ENCODE measurements at regions not wholly inside any gene's neighbourhood (a gene's known extent, or its start where the extent isn't known, plus 50 kb on each side); places are given as distances from the start of the nearest gene placed in this dataset.

GRCh38 chr3:83150896-83151295 lies 1389.5 kb upstream of the GBE1 start:
- WGBS, 2 donors = 72 to 85% methylated on average over 2 of the region's 2 CpGs
- Histone ChIP-seq H3K4me3 (no peak overlapping the region), H3K27me3 (no peaks in the 10 kb centered on the region), H3K27ac (no peak overlapping the region), H3K4me1 (no peaks in the 10 kb centered on the region), H3K9me3 (no peaks in the 10 kb centered on the region), H3K36me3 (no peaks in the 10 kb centered on the region)
- TF ChIP-seq POLR2A (IDR thresholded peaks at IDR 0.05) (no peak), POLR2AphosphoS5 (IDR thresholded peaks at IDR 0.05) (no peak), EP300 (IDR thresholded peaks at IDR 0.05) (no peak)
- TF ChIP-seq, protein P1, sequence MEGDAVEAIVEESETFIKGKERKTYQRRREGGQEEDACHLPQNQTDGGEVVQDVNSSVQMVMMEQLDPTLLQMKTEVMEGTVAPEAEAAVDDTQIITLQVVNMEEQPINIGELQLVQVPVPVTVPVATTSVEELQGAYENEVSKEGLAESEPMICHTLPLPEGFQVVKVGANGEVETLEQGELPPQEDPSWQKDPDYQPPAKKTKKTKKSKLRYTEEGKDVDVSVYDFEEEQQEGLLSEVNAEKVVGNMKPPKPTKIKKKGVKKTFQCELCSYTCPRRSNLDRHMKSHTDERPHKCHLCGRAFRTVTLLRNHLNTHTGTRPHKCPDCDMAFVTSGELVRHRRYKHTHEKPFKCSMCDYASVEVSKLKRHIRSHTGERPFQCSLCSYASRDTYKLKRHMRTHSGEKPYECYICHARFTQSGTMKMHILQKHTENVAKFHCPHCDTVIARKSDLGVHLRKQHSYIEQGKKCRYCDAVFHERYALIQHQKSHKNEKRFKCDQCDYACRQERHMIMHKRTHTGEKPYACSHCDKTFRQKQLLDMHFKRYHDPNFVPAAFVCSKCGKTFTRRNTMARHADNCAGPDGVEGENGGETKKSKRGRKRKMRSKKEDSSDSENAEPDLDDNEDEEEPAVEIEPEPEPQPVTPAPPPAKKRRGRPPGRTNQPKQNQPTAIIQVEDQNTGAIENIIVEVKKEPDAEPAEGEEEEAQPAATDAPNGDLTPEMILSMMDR (IDR thresholded peaks at IDR 0.05) = no peak
- ATAC-seq (ENCODE audit: low FRiP score in 2 of 2) (no peak), DNase-seq (no peak)

DNA sequence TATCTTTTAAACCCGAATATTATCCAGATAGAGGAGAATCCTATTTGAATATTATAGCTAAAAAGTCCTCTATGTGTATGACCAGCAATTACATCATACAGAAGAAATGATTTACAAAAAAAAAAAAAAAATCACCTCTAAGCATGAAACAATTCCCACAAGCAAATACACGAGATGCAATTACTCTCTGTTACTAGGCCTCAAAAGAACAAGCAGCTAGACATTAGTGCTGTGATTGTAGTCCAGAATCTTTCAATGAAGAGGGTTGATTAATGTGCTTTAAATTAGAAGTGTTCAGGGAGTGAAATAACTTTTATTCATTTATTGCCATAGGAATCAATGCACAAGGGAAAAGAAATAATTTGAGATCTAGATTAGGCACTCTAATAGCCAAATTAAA lies 1379.5 kb upstream of the GBE1 start:
- Histone ChIP-seq H3K27ac (no peak overlapping the region), H3K9me3 (no peaks in the 10 kb centered on the region), H3K36me3 (no peaks in the 10 kb centered on the region), H3K27me3 (no peaks in the 10 kb centered on the region), H3K4me3 (no peak overlapping the region), H3K4me1 (no peaks in the 10 kb centered on the region)
- no peak for DNase-seq
- WGBS, 2 donors = 65 to 76% methylated on average over 2 of the region's 2 CpGs
- ATAC-seq (ENCODE audit: low FRiP score in 2 of 2) = no peak
- no peak for TF ChIP-seq EP300 (IDR thresholded peaks at IDR 0.05)
- no peak for TF ChIP-seq POLR2AphosphoS5 (IDR thresholded peaks at IDR 0.05)
- no peak for TF ChIP-seq POLR2A (IDR thresholded peaks at IDR 0.05)
- TF ChIP-seq, protein P1 (IDR thresholded peaks at IDR 0.05) = no peak

- ATAC-seq (ENCODE audit: low FRiP score in 2 of 2) (no peak), DNase-seq (no peak)
- H3K4me1 ChIP-seq = no peaks in the 10 kb centered on the region
- H3K27ac ChIP-seq = no peak overlapping the region
- H3K27me3 ChIP-seq = no peaks in the 10 kb centered on the region
- H3K4me3 ChIP-seq = no peak overlapping the region
- no peaks in the 10 kb centered on the region for H3K36me3 ChIP-seq
- WGBS, 2 donors = 66 to 77% methylated on average over 5 of the region's 5 CpGs
- no peaks in the 10 kb centered on the region for H3K9me3 ChIP-seq
- TF ChIP-seq POLR2A (IDR thresholded peaks at IDR 0.05) = no peak
- TF ChIP-seq, protein P1 (IDR thresholded peaks at IDR 0.05) = no peak
- TF ChIP-seq EP300 (IDR thresholded peaks at IDR 0.05) = no peak
- TF ChIP-seq POLR2AphosphoS5 (IDR thresholded peaks at IDR 0.05) = no peak
Observed at GRCh38 chr3:83131236-83131635, 1369.8 kb upstream of the GBE1 start.

GRCh38 chr3:83122774-83123350 lies 1361.4 kb upstream of the GBE1 start:
- H3K9me3 ChIP-seq = no peaks in the 10 kb centered on the region
- ATAC-seq (ENCODE audit: low FRiP score in 2 of 2) = no peak
- 77 to 83% methylated on average over 2 of the region's 2 CpGs for WGBS, 2 donors

DNA sequence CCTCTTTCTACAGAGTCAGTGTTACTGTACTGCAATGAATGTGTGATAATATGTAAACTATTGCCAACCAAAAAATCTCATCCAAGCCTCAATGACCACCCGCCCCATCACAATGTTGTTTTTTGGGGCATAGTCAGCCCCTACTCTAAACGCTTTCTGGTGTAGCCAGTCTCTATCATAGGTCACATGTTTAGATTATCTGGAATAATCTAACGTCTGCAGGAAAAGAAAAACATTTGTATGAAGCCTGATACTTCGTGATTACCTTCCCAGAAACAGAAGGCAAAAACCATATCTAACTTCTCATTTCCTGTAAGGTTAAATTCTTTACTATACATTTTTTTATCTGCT lies 1331.8 kb upstream of the GBE1 start:
- no peak overlapping the region for H3K4me3 ChIP-seq
- H3K36me3 ChIP-seq = no peaks in the 10 kb centered on the region
- no peaks in the 10 kb centered on the region for H3K9me3 ChIP-seq
- 28 to 39% methylated on average over 4 of the region's 4 CpGs for WGBS, 2 donors
- no peak for DNase-seq
- H3K27me3 ChIP-seq = no peaks in the 10 kb centered on the region
- no peak overlapping the region for H3K27ac ChIP-seq
- H3K4me1 ChIP-seq = no peaks in the 10 kb centered on the region
- TF ChIP-seq, protein P1 (IDR thresholded peaks at IDR 0.05) = no peak
- TF ChIP-seq POLR2A (IDR thresholded peaks at IDR 0.05) (no peak), EP300 (IDR thresholded peaks at IDR 0.05) (no peak), POLR2AphosphoS5 (IDR thresholded peaks at IDR 0.05) (no peak)
- no peak for ATAC-seq (ENCODE audit: low FRiP score in 2 of 2)

More at GRCh38 chr3:83122774-83123350, 1361.4 kb upstream of the GBE1 start:
- H3K4me3 ChIP-seq = no peak overlapping the region
- H3K27ac ChIP-seq = no peak overlapping the region
- H3K36me3 ChIP-seq = no peaks in the 10 kb centered on the region
- DNase-seq = no peak
- H3K4me1 ChIP-seq = no peaks in the 10 kb centered on the region
- TF ChIP-seq POLR2AphosphoS5 (IDR thresholded peaks at IDR 0.05) (no peak), EP300 (IDR thresholded peaks at IDR 0.05) (no peak), POLR2A (IDR thresholded peaks at IDR 0.05) (no peak)
- TF ChIP-seq, protein P1 (IDR thresholded peaks at IDR 0.05) = no peak
- no peaks in the 10 kb centered on the region for H3K27me3 ChIP-seq

Data from upper lobe of left lung (tissue), 6 donors.